ENCODE measurements at regions not wholly inside any gene's neighbourhood (a gene's known extent, or its start where the extent isn't known, plus 50 kb on each side); places are given as distances from the start of the nearest gene placed in this dataset.
"Not testable (repeated sequence)": the region's sequence is repeated elsewhere in the genome, so short reads cannot be mapped to it uniquely, and the experiment has no call there.

DNA sequence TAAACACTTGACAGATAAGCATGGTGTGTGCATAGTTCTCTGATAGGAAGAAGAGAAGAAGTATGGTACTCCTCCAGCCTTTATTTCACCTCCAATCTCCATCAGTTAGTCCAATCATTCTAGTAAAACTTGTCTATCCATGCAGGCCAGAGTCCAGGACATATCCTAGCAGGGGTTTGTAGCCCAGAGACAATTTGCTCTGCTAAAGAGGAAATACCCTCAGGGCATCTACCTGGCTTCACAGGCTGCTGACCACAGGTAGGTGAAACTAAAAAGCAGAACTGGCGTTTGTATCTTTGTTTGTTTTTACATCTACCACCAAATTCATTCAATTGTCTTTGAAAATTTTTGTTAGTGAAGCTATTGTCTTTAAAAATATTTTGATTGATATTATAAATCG is 717.6 kb downstream of the FSCB start:
- H3K4me1 ChIP-seq: no peaks in the 10 kb centered on the region
- DNase-seq: no peak
- peaks cover 0 to 5% (median 0%) of the 10 kb centered on the region in 8 donors for H3K9me3 ChIP-seq
- intact Hi-C loops (cut with DNase I; ENCODE audit: low total_unique reads): no loop called here
- no peaks in the 10 kb centered on the region for H3K27me3 ChIP-seq (replicated peaks in 1 of 7)
- H3K27ac ChIP-seq: no peak overlapping the region
- TF ChIP-seq POLR2AphosphoS5 (IDR thresholded peaks at IDR 0.05) (no peak), POLR2A (IDR thresholded peaks at IDR 0.05) (no peak)
- TF ChIP-seq, protein P1, sequence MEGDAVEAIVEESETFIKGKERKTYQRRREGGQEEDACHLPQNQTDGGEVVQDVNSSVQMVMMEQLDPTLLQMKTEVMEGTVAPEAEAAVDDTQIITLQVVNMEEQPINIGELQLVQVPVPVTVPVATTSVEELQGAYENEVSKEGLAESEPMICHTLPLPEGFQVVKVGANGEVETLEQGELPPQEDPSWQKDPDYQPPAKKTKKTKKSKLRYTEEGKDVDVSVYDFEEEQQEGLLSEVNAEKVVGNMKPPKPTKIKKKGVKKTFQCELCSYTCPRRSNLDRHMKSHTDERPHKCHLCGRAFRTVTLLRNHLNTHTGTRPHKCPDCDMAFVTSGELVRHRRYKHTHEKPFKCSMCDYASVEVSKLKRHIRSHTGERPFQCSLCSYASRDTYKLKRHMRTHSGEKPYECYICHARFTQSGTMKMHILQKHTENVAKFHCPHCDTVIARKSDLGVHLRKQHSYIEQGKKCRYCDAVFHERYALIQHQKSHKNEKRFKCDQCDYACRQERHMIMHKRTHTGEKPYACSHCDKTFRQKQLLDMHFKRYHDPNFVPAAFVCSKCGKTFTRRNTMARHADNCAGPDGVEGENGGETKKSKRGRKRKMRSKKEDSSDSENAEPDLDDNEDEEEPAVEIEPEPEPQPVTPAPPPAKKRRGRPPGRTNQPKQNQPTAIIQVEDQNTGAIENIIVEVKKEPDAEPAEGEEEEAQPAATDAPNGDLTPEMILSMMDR (IDR thresholded peaks at IDR 0.05 in 8 of 11, conservative IDR thresholded peaks at IDR 0.05 in 3 of 11): no peak
- 57 to 78% (median 67%) methylated on average over 2 of the region's 2 CpGs for WGBS, 5 donors
- H3K36me3 ChIP-seq: no peaks in the 10 kb centered on the region
- no peak overlapping the region for H3K4me3 ChIP-seq

DNA sequence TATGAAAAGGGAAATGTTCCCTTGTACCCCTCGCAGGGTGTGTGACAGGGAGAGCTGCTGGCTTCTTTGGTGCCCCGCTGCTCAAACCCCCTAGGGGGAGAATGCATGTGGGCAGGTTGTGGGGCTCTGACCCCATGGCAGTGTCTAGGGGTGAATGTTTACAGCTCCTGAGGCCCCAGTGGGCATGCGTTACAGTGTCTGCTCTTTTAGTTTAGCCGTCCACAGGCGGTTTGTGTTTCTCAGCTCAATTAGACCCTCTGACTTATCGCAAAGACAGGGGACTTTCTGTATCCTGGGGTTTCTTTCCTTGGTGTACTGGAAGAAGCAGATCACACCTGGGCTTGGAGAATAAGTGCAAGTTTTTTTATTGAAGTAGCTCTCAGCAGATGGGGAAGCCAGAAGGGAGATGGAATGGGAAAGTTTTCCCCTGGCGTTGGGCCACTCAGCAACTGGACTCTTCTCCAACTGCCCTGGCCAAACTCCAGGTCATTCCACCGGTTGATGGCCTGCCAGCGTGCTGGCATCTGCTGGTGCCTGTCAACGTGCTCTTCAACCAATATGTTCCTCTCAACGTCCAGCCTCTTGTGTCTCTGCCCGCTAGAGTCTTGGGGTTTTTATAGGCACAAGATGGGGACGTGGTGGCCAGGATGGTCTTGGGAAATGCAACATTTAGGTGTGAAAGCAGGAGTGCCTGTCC is 720.9 kb downstream of the FSCB start:
- DNase-seq: no peak
- Histone ChIP-seq H3K27me3 (replicated peaks in 1 of 7) (no peaks in the 10 kb centered on the region), H3K4me3 (no peak overlapping the region), H3K9me3 (peaks cover 0 to 9% (median 0%) of the 10 kb centered on the region in 8 donors), H3K4me1 (no peaks in the 10 kb centered on the region), H3K36me3 (no peaks in the 10 kb centered on the region), H3K27ac (no peak overlapping the region)
- TF ChIP-seq, protein P1 (IDR thresholded peaks at IDR 0.05 in 8 of 11, conservative IDR thresholded peaks at IDR 0.05 in 3 of 11): no peak
- TF ChIP-seq POLR2AphosphoS5 (IDR thresholded peaks at IDR 0.05): no peak
- TF ChIP-seq POLR2A (IDR thresholded peaks at IDR 0.05): no peak
- intact Hi-C loops (cut with DNase I; ENCODE audit: low total_unique reads): no loop called here
- 79 to 87% (median 86%) methylated on average over 13 of the region's 13 CpGs for WGBS, 5 donors

- H3K4me1 ChIP-seq; H3K4me3 ChIP-seq; intact Hi-C loops (cut with DNase I; ENCODE audit: low total_unique reads); H3K36me3 ChIP-seq; H3K27me3 ChIP-seq (replicated peaks in 1 of 7); H3K27ac ChIP-seq; DNase-seq; H3K9me3 ChIP-seq: not testable (repeated sequence)
- WGBS, 5 donors: 86 to 93% (median 90%) methylated on average over 9 to 10 of the region's 10 CpGs
Observed at GRCh38 chr14:43784432-43784831, 722.7 kb downstream of the FSCB start.

DNA sequence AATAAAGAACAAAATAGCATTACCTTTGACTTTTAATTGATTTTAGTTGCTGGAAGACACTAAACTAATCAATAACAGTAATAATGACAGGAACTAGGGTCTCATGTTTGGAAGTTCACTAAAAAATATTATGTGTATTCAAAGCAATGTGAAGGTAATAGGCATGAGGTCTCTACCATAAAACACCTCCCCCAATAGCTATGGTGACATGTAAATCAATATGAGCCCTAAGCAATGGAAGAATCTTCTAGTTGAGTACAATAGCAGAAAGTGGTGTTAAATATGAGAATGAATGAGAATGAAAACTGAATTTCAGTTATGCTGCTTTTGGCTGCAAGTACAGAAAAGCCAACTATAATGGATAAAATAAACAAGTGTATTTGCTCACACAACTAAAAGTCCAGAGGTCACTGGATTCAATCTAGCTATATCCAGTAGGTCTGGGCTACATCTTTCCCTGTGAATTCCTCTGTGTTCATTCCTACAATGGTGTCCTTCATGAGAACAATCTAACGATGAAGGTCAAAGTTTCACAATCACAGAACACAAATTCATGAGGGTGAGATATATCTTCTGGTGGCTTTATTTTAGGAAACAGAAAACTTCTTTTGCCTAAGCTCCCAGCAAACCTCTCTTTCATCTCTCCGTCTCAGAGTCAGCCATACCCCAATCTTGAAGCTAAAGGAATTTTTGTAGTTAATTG is 728.0 kb downstream of the FSCB start:
- peaks cover 0 to 22% (median 13%) of the 10 kb centered on the region in 8 donors for H3K9me3 ChIP-seq
- intact Hi-C loops (cut with DNase I; ENCODE audit: low total_unique reads): no loop called here
- no peak for DNase-seq
- 75 to 91% (median 79%) methylated on average over 2 of the region's 2 CpGs for WGBS, 5 donors
- H3K27ac ChIP-seq: no peak overlapping the region
- no peak overlapping the region for H3K4me3 ChIP-seq
- H3K4me1 ChIP-seq: no peaks in the 10 kb centered on the region
- H3K27me3 ChIP-seq (replicated peaks in 1 of 7): no peaks in the 10 kb centered on the region
- TF ChIP-seq POLR2A (IDR thresholded peaks at IDR 0.05): no peak
- no peak for TF ChIP-seq POLR2AphosphoS5 (IDR thresholded peaks at IDR 0.05)
- TF ChIP-seq, protein P1 (IDR thresholded peaks at IDR 0.05 in 8 of 11, conservative IDR thresholded peaks at IDR 0.05 in 3 of 11): no peak
- no peaks in the 10 kb centered on the region for H3K36me3 ChIP-seq

All from spleen (tissue), 11 donors.